ENCODE measurements at regions not wholly inside any gene's neighbourhood (a gene's known extent, or its start where the extent isn't known, plus 50 kb on each side); places are given as distances from the start of the nearest gene placed in this dataset.

- DNase-seq = no peak
Observed at GRCh38 chr13:80451641-80452040, 110.7 kb upstream of the SPRY2 start.

- DNase-seq = no peak
Observed at GRCh38 chr13:80450386-80450785, 109.5 kb upstream of the SPRY2 start.

- no peak for DNase-seq
Observed at GRCh38 chr13:80448725-80449124, 107.8 kb upstream of the SPRY2 start.

- no peak for DNase-seq
Observed at GRCh38 chr13:80447747-80448146, 106.8 kb upstream of the SPRY2 start.

- DNase-seq = no peak
Observed at GRCh38 chr13:80444240-80445015, 103.5 kb upstream of the SPRY2 start.

GRCh38 chr13:80442609-80443008 lies 101.7 kb upstream of the SPRY2 start:
- no peak for DNase-seq

GRCh38 chr13:80441968-80442367 lies 101.0 kb upstream of the SPRY2 start:
- DNase-seq = no peak

- DNase-seq = no peak
Observed at GRCh38 chr13:80438521-80438920, 97.6 kb upstream of the SPRY2 start.

GRCh38 chr13:80437231-80437630 lies 96.3 kb upstream of the SPRY2 start:
- DNase-seq = no peak

- DNase-seq = no peak
Observed at GRCh38 chr13:80436571-80437169, 95.7 kb upstream of the SPRY2 start.

GRCh38 chr13:80430561-80430960 lies 89.6 kb upstream of the SPRY2 start:
- DNase-seq = no peak

GRCh38 chr13:80428349-80429096 lies 87.6 kb upstream of the SPRY2 start:
- DNase-seq = no peak

- no peak for DNase-seq
Observed at GRCh38 chr13:80419416-80419815, 78.5 kb upstream of the SPRY2 start.

GRCh38 chr13:80413611-80414010 lies 72.7 kb upstream of the SPRY2 start:
- no peak for DNase-seq

- DNase-seq = no peak
Observed at GRCh38 chr13:80408270-80408669, 67.3 kb upstream of the SPRY2 start.

- DNase-seq = no peak
Observed at GRCh38 chr13:80400865-80401426, 60.0 kb upstream of the SPRY2 start.

- DNase-seq = no peak
Observed at GRCh38 chr13:80400164-80400864, 59.4 kb upstream of the SPRY2 start.

GRCh38 chr13:80399340-80400163 lies 58.6 kb upstream of the SPRY2 start:
- no peak for DNase-seq

All from NCI-H2107 (cell line).